ENCODE measurements at regions not wholly inside any gene's neighbourhood (a gene's known extent, or its start where the extent isn't known, plus 50 kb on each side); places are given as distances from the start of the nearest gene placed in this dataset.

DNA sequence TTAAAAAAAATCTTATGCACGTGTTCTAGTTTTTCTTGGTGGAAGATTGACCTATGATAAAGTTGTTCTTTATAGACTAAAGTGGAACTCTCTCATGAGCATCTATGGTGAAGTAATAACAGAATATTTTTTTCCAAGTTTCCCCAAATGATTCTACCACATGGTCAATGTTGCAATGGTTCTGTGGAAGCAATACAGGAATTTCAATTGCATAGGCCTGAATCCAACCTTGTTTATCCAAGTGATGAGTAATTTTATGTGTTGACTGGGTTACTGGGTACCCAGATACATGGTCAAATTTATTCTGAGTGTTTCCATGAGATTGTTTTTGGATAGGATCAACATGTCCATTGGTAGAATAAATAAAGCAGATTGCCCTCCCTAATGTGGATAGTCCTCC is 581.5 kb downstream of the MMUT start:
- TF ChIP-seq ARNTL (CRISPR knock-in tag; IDR thresholded peaks at IDR 0.05; ENCODE audit: borderline replicate concordance, low read depth) (no peak), BACH2 (CRISPR knock-in tag; IDR thresholded peaks at IDR 0.05; ENCODE audit: borderline replicate concordance) (no peak), ZNF8 (CRISPR knock-in tag; IDR thresholded peaks at IDR 0.05) (no peak), ESRRG (CRISPR knock-in tag; IDR thresholded peaks at IDR 0.05) (no peak), PPARA (CRISPR knock-in tag; IDR thresholded peaks at IDR 0.05; ENCODE audit: borderline replicate concordance) (no peak), ZFP3 (CRISPR knock-in tag; IDR thresholded peaks at IDR 0.05) (no peak), ZC3H10 (CRISPR knock-in tag; IDR thresholded peaks at IDR 0.05) (no peak), ZNF70 (CRISPR knock-in tag; IDR thresholded peaks at IDR 0.05) (no peak), RARB (CRISPR knock-in tag; IDR thresholded peaks at IDR 0.05) (no peak), ZNF565 (CRISPR knock-in tag; conservative IDR thresholded peaks at IDR 0.05; ENCODE audit: low read depth) (no peak), TCF4 (CRISPR knock-in tag; IDR thresholded peaks at IDR 0.05; ENCODE audit: borderline replicate concordance) (no peak), GLIS3 (CRISPR knock-in tag; IDR thresholded peaks at IDR 0.05) (no peak), CSDC2 (CRISPR knock-in tag; IDR thresholded peaks at IDR 0.05) (no peak), TOX (CRISPR knock-in tag; IDR thresholded peaks at IDR 0.05; ENCODE audit: borderline replicate concordance) (no peak)
- TF ChIP-seq, protein P1, sequence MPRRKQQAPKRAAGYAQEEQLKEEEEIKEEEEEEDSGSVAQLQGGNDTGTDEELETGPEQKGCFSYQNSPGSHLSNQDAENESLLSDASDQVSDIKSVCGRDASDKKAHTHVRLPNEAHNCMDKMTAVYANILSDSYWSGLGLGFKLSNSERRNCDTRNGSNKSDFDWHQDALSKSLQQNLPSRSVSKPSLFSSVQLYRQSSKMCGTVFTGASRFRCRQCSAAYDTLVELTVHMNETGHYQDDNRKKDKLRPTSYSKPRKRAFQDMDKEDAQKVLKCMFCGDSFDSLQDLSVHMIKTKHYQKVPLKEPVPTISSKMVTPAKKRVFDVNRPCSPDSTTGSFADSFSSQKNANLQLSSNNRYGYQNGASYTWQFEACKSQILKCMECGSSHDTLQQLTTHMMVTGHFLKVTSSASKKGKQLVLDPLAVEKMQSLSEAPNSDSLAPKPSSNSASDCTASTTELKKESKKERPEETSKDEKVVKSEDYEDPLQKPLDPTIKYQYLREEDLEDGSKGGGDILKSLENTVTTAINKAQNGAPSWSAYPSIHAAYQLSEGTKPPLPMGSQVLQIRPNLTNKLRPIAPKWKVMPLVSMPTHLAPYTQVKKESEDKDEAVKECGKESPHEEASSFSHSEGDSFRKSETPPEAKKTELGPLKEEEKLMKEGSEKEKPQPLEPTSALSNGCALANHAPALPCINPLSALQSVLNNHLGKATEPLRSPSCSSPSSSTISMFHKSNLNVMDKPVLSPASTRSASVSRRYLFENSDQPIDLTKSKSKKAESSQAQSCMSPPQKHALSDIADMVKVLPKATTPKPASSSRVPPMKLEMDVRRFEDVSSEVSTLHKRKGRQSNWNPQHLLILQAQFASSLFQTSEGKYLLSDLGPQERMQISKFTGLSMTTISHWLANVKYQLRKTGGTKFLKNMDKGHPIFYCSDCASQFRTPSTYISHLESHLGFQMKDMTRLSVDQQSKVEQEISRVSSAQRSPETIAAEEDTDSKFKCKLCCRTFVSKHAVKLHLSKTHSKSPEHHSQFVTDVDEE (CRISPR knock-in tag; IDR thresholded peaks at IDR 0.05), result no peak
- TF ChIP-seq, protein P2, sequence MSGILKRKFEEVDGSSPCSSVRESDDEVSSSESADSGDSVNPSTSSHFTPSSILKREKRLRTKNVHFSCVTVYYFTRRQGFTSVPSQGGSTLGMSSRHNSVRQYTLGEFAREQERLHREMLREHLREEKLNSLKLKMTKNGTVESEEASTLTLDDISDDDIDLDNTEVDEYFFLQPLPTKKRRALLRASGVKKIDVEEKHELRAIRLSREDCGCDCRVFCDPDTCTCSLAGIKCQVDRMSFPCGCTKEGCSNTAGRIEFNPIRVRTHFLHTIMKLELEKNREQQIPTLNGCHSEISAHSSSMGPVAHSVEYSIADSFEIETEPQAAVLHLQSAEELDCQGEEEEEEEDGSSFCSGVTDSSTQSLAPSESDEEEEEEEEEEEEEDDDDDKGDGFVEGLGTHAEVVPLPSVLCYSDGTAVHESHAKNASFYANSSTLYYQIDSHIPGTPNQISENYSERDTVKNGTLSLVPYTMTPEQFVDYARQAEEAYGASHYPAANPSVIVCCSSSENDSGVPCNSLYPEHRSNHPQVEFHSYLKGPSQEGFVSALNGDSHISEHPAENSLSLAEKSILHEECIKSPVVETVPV (CRISPR knock-in tag; IDR thresholded peaks at IDR 0.05), result no peak
- TF ChIP-seq, protein P3, sequence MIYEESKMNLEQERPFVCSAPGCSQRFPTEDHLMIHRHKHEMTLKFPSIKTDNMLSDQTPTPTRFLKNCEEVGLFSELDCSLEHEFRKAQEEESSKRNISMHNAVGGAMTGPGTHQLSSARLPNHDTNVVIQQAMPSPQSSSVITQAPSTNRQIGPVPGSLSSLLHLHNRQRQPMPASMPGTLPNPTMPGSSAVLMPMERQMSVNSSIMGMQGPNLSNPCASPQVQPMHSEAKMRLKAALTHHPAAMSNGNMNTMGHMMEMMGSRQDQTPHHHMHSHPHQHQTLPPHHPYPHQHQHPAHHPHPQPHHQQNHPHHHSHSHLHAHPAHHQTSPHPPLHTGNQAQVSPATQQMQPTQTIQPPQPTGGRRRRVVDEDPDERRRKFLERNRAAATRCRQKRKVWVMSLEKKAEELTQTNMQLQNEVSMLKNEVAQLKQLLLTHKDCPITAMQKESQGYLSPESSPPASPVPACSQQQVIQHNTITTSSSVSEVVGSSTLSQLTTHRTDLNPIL (CRISPR knock-in tag; IDR thresholded peaks at IDR 0.05; ENCODE audit: low read depth), result no peak
- TF ChIP-seq, protein P4, sequence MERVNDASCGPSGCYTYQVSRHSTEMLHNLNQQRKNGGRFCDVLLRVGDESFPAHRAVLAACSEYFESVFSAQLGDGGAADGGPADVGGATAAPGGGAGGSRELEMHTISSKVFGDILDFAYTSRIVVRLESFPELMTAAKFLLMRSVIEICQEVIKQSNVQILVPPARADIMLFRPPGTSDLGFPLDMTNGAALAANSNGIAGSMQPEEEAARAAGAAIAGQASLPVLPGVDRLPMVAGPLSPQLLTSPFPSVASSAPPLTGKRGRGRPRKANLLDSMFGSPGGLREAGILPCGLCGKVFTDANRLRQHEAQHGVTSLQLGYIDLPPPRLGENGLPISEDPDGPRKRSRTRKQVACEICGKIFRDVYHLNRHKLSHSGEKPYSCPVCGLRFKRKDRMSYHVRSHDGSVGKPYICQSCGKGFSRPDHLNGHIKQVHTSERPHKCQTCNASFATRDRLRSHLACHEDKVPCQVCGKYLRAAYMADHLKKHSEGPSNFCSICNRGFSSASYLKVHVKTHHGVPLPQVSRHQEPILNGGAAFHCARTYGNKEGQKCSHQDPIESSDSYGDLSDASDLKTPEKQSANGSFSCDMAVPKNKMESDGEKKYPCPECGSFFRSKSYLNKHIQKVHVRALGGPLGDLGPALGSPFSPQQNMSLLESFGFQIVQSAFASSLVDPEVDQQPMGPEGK (CRISPR knock-in tag; IDR thresholded peaks at IDR 0.05; ENCODE audit: borderline replicate concordance), result no peak
- ATAC-seq, result no peak

DNA sequence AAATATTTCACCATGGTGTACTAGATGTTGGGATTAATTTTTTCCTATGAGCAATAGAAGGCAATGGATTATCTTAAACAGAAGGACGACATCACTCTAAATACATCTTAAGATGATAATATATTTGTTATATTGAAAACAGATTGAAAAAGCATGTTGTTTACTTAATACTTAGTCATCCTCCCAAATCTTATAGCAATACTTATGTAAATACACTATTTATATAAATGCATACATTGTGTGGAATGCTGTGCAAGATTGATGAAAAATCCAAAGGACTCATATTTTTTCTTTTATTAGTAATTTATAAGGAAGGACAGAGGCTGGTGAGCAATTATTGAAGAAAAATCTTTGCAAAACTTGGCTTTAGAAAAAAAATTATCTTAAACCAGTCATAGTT is 593.5 kb downstream of the MMUT start:
- no peak for ATAC-seq
- TF ChIP-seq ZFP30 (CRISPR knock-in tag; IDR thresholded peaks at IDR 0.05) (no peak), GLIS3 (CRISPR knock-in tag; IDR thresholded peaks at IDR 0.05) (no peak), ISL1 (CRISPR knock-in tag; IDR thresholded peaks at IDR 0.05) (no peak)
- TF ChIP-seq, protein P4 (CRISPR knock-in tag; IDR thresholded peaks at IDR 0.05; ENCODE audit: borderline replicate concordance), result no peak
- TF ChIP-seq, protein P2 (CRISPR knock-in tag; IDR thresholded peaks at IDR 0.05), result no peak

DNA sequence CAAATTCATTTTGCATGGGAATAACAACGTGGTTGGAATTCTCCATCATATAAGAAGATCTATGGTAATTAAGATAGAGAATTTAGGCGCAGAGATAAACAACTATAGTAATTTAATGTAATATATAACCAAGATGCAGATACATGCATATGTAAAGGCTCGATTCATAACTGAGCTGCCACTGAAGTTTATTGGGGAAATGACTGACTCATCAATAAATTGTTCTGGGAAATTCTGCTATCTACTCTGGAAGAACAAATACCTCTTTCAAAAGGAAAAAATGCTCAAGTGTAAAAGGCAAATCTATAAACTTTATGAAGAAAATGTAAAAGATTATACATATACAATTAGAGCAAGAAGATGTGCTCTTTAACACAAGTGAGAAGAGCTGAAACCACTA is 596.4 kb downstream of the MMUT start:
- TF ChIP-seq, protein P4 (CRISPR knock-in tag; IDR thresholded peaks at IDR 0.05; ENCODE audit: borderline replicate concordance), result no peak
- TF ChIP-seq ZFP30 (CRISPR knock-in tag; IDR thresholded peaks at IDR 0.05) (no peak), ISL1 (CRISPR knock-in tag; IDR thresholded peaks at IDR 0.05) (no peak), SNAI2 (CRISPR knock-in tag; IDR thresholded peaks at IDR 0.05) (no peak), ZFP3 (CRISPR knock-in tag; IDR thresholded peaks at IDR 0.05) (no peak), GLIS3 (CRISPR knock-in tag; IDR thresholded peaks at IDR 0.05) (no peak), ZNF70 (CRISPR knock-in tag; IDR thresholded peaks at IDR 0.05) (no peak), ZNF565 (CRISPR knock-in tag; conservative IDR thresholded peaks at IDR 0.05; ENCODE audit: low read depth) (no peak), ESRRG (CRISPR knock-in tag; IDR thresholded peaks at IDR 0.05) (no peak)
- ATAC-seq, result no peak

All from SK-N-SH treated with all-trans-retinoic acid at 6 μM for 48 hours (cell line).